DMS114 treated with DMSO at 0.1 percent for 48 hours (cell line): ENCODE measurements at regions not wholly inside any gene's neighbourhood (a gene's known extent, or its start where the extent isn't known, plus 50 kb on each side); places are given as distances from the start of the nearest gene placed in this dataset.
"Not testable (repeated sequence)": the region's sequence is repeated elsewhere in the genome, so short reads cannot be mapped to it uniquely, and the experiment has no call there.

Experiments
- DNase-seq: peaks from one replicate; lab custom pipeline; 2025; ENCODE audit not compliant: unreplicated experiment; lab: John Stamatoyannopoulos, UW

DNA sequence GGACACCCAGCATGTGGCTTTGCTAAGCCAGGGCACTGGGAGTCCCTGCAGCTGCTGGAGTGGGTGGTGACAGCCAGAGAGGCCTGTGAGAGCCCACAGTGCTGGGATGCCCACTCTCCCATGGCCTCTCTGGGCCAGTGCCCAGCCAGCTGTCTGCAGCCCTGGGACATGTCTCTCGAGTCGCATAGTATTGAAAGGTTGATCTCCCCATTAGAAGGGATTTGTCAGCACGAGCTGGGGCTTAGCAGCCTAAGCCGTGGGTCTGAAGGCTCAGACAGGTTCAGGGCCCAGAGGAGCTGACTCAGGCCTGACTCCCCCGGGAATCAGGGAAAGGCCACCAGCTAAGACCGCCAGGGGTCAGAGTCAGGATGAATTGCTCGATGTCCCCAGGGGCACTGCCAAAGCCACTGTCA, 53.5 kb downstream of the FOXD2 start:
- no peak for DNase-seq

DNA sequence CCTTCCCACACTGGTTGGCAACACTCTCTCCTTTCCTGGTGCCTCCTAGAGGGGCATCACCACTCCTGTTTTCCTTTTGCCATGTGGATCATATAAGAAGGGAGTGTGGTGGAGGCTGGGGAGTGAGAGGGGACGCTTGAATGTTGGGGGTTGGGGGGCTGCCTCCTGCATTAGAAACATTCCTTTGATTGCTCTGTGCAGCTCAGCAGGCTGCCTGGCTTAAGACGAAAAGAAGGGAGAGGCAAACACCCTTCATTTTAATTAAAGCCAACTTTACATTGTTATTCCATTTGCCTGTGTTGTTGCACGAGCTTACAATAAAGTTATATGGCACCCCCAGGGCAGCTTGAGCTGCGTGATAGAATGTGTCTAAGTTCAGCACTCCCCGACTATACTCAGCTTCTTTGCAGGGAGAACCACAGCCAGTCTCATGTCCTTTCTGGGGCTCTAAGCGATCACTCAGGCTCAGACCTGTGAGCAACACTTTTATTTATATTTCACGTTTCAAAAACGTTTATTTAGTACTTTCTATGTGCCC, 57.4 kb downstream of the FOXD2 start:
- DNase-seq = no peak

DNA sequence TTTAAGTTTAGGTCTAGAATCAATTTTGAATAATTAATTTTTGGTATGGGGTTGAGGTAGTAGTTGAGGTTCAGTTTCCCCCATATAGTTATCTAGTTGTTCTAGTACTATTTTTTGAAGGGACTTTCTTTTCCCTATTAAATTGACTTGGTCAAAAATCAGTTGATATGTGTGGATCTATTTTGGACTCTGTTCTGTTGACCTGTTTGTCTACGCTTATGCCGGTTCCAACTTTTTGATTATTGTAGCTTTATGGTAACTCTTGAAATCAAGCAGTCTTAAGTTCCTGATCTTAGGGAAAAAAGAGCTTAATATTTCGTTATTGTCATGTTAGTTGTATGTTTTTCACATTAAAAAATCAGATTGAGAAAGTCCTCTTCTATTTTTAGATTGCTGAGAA, 60.7 kb downstream of the FOXD2 start:
- DNase-seq = no peak

DNA sequence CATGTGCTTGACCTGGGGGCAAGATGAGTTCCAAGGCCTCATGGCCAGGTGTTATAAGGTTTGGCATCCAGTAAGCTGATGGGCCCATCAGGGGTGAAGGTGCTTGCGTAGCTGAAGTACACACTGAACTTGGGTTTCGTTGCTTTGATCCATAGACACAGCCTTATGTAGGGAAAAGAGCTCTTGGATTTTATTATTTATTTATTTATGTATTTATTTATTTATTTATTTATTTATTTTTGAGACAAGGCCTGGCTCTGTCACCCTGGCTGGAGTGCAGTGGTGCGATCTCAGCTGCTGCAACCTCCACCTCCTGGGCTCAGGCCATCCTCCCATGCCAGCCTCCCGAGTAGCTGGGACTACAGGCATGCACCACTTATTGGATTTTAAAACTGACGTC, 63.2 kb downstream of the FOXD2 start:
- DNase-seq = no peak

DNA sequence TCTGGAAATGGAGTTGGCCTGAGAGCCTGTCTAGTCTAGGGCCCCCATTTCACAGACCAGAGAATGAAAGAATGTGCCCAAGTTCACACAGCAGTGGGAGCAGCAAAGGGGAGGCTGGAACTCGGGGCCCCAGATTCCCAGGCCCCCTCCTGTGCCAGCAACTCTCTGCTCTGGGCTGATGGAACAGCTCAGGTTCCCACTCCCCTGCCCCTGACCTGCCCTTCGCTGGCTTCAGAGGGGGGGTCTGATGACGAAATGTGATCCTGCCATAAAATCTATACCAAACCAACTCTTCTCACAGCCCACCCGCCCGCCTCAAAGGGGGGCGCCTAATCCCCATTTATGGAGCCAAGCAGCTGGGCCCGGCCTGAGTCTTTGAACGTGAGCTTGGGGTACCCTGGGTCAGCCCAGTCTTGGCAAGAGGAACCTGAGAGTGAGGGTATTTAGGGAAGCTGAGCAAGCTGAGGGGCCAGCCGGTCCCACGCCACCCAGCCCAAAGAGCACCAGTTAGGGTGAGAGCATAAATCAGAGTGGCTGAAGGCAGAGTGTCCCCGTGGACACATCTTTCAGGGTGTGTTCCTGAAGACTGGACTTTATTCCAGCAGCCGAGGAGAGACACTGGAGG, 65.0 kb downstream of the FOXD2 start:
- no peak for DNase-seq

DNA sequence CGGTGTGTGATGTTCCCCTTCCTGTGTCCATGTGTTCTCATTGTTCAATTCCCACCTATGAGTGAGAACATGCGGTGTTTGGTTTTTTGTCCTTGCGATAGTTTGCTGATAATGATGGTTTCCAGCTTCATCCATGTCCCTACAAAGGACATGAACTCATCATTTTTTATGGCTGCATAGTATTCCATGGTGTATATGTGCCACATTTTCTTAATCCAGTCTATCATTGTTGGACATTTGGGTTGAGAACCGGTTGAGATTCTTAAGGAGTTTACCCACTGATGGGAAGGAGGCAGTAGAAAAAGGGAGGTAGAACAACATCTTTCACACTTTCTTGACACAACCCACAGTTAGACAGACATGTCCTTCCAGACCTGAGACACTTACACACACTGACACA, 67.0 kb downstream of the FOXD2 start:
- not testable (repeated sequence) for DNase-seq

DNA sequence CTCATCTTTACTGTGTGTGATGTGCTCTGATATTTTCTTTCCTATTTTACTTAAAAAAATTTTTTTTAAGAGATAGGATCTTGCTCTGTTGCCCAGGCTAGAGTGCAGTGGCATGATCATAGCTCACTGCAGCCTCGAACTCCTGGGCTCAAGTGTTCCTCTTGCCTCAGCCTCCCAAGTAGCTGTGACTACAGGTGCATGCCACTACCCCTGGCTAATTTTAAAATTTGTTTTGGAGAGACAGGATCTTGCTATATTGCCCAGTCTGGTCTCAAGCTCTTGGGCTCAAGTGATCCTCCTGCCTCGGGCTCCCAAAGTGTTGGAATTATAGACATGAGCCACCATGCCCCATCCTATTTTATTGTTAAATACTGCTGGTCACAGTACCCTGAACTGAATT, 67.4 kb downstream of the FOXD2 start:
- no peak for DNase-seq

DNA sequence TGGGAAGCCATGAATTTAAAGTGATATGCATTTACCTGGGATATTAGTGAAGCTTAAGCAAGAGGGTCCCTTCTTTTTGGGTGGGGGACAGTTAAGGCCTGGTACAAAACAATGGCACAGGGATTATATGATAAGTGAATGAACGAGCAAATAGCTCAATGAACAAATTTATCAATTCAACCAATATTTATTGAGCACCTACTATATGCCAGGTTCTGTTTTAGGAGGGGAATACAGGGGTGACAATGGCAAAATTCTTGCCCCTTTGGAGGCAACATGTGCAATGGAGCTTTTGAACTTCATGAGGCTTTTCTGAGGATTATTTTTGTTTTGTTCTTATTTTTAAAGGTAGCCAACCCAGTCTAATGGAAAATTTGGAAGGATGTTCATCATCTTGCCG, 68.2 kb downstream of the FOXD2 start:
- DNase-seq = no peak

DNA sequence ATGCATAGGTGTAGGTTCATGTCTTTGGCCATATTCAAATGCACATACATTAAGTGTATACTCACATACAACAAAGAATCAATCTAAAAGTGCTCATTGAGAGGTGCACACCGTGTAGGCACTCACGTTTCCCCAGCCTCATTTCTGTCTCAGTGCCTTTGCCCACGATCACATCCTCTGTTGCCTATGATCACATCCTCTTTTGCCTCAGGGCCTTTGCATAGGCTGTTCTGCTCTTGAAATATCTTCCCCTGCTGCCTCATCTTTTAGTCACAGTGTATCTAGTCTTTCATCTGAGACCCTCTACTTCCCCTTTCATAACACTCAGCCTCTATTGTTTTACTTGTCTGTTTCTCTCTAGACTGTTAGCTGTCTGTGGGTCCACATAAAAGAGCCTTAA, 69.3 kb downstream of the FOXD2 start:
- DNase-seq = no peak

DNA sequence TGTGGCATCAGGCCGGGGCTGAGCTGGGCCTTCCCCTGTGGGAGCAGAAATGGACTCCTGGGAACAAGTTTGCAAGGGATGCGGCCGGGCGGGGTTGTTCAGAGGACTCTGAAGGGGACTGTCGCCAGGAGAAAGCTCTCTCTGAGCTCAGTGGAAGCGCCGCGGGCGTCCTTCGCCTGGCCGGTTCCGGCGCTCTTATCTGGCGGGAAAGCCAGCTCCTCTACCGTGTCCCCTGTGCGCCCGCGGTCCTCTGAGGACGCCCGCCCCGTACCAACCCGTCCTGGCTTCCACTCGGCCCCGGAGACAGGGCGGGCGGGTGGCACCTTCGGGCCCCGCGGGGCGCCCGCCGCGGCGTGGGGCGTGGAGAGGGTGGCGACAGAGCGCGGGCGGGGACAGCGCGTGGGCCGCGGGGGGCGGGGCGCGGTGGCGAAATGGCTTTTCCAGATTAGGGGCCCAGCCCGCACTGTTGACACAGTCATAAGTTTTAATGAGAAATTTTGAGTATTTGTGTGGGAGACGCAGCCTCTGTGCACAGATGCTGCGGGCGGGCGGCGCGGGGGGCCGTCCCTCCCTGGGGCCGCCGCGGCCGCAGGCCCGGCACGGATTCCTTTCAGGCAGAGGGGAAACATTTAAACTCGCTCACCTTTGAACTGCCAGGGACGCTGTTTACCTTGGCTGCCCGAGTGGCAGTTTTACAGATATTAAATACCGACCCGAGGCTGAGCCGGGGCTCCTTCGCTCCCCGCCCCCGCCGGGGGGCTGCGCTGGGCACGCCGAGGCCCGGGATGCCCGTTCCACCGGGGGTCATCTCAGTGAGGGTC, 70.2 kb downstream of the FOXD2 start:
- DNase-seq = no peak

DNA sequence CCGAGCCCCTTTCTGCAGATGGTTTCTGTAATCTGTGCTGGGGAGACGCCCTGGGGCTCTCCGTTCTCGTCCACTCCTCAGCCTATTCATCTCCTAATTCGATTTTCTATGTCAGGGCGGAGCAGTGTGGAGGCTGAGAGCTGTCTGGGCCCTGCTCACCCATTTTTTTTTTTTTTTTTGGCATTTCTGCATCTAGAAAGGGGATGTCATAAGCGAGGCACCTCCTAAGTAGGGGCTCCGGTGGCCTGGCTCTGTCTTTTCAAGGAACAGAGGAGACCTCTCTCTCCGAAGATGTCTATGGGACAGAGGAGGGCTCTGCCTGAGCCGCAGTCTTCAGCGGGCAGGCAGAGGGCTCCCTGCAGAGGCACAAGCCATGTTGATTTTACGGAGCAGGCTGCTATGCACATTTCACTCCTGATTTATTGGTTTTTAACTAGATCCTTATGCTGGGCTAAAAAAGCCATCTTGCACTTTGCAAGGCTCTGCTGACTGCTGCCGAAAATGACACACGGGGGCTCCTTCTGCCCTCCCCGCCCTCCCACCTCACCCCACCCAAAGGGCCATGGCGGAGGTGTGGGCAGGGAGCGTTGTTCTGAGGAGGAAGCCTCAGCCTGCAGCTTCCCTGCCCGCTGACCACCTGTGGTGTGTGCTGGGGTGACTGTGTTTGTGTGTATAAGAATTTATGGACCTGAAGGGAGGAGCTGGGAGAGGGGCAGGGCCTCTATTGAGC, 71.0 kb downstream of the FOXD2 start:
- DNase-seq = peak; percentile 32

DNA sequence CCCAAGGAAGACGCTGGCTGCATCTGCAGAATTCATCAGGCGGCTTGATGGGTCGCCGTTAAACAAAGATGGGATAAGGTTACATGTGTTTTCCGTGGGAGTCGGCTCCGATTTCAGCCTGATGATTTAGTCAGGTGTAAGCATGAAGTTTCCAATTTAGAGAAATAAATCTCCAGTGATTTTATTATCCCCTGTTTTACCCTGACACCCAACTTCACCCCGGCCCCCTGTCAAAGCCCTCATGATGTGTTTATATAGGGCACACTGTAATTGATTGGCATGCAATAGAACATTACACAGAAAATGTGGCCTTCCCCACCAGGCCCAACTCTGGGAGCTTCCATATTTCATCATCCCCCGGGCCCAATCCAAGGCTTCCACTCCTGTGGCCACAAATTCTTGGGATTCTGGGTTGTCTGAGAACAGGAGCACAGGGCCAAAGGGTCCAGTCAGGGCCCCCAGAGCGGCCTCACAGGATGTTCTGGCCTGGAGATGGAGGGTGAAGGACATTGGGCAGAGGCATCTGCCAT, 72.5 kb downstream of the FOXD2 start:
- DNase-seq = no peak

DNA sequence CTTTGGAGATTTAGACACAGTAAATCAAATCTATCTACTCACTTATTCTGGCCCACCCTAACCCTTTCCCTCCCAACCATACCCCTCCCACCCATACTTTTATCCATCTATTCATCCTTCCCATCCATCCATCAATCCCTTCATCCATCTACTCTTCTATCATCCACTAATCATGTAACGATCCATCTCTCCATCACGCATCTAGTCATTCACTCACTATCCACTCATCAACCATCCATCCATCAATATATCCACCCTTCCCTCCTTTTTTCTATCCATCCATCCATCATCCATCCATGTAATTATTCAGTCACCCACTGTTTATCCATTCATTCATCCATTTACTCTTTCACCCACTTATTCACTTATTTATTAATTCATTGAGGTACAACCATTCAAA, 74.0 kb downstream of the FOXD2 start:
- no peak for DNase-seq

DNA sequence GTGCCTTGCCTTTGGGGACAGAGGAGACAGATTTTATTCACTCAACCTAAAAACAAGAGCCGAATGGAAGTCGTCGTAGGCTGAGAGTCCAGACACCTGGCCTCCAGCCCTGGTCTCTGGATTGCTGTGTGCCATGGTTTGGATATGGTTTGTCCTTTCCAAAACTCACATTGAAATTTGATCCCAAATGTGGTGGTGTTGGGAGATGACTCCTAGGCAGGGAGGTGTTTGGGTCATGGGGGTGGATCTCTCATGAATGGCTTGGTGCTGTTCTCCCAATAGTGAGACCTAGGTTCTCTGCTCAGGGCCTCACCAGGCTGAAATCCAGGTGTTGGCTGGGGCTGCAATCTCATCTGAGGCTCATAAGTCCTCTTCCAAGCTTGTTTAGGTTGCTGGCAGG, 75.5 kb downstream of the FOXD2 start:
- no peak for DNase-seq

DNA sequence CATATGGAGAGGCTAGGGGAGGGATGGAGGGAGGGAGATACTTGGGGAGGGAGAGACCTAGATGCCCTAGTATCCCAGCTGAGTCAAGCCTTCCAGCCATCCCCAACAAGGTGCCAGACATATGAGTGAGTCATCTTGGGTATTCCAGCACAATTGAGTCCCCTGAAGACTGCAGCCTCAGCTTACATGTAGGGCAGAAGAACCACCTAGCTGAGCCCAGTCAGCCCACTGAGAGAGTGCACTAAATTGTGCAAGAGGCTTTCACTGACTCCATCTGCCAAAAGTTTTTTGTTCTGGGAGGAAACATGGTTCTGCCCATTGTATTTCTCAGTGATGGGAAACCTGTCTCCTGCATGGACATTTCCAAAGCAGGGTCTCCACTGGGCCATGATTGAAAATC, 76.4 kb downstream of the FOXD2 start:
- no peak for DNase-seq

DNA sequence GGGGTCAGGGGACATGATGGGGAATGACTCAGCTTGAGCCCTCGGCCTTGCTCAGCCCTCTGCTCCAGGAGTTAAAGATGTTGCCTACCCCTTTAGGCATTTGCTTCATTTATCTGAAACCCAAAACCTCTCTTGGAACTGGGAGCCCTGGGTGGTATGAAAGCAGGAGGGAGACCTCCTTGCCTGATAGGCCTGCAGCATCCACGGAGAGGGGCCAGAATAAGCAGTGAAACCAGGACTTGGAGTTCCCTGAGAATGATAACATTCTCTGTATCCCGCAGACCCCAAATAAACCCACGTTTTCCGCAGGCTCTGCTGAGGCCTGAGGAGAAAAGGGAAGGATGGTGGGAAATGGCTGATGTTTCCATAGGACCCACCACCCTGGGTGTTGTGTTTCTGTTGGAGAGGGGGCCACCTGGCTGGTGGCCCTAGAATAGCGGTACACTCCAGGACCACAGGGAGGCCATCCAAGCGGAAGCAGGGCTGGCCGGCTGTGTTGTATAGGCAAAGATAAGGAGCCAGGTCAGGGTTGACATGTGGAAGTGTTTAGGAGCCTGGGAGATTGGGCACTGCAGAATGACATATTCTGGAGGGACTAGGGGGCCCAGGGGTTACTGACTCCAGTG, 77.4 kb downstream of the FOXD2 start:
- DNase-seq = no peak

DNA sequence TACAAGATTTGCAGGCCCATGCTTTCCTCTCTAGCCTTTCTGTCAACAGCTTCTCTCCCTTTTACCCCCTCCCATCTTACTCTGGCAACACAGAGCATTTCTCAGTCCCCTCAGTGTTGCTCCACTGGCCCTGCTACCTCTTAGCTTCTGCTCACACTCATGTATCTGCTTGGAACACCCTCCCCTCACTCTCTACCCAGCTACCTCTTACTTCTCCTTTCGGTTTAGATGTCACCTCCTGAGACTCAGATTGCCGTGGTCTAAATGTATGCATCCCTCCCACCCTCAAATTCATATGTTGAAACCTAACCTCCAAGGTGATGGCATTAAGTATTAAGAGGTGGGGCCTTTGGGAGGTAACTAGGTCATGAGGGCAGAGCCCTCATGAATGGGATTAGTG, 80.1 kb downstream of the FOXD2 start:
- no peak for DNase-seq

DNA sequence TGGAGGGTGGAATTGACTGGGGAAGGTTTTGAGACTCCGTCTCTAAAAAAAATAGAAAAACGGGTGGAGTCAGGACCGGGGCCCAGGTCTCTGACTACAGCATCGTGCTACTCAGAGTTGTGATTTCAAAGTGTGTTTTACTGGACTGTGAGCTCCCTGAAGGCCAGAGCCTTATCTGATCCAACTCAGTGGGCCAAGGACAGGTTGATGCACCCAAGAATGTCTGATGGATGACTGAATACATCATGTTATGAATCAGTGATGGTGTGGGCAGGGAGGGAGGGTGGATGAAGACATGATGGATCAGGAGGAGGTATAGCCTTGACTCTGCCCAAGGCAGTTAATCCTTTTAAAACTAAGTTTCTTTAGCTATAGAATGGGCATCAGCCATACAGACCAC, 81.6 kb downstream of the FOXD2 start:
- DNase-seq = no peak

DNA sequence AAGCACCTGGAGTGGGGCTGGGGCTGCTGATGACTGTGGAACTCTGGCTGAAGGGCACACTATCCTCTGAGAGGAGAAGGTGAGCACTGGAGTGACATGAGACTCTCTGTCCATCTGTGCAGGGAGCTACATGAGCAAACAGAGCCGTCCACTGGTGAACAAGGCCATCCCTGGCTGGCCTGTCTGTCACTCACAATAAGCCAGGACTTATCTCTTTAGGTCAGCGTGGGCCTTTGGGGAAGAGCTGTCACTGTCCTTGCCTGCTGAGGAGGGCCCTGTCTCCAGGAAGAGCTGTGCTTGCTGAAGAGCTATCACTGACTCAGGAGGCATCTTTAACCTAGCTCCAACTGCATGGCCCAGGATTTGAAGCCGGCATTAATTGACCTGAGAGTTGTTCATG, 82.1 kb downstream of the FOXD2 start:
- DNase-seq = no peak

DNA sequence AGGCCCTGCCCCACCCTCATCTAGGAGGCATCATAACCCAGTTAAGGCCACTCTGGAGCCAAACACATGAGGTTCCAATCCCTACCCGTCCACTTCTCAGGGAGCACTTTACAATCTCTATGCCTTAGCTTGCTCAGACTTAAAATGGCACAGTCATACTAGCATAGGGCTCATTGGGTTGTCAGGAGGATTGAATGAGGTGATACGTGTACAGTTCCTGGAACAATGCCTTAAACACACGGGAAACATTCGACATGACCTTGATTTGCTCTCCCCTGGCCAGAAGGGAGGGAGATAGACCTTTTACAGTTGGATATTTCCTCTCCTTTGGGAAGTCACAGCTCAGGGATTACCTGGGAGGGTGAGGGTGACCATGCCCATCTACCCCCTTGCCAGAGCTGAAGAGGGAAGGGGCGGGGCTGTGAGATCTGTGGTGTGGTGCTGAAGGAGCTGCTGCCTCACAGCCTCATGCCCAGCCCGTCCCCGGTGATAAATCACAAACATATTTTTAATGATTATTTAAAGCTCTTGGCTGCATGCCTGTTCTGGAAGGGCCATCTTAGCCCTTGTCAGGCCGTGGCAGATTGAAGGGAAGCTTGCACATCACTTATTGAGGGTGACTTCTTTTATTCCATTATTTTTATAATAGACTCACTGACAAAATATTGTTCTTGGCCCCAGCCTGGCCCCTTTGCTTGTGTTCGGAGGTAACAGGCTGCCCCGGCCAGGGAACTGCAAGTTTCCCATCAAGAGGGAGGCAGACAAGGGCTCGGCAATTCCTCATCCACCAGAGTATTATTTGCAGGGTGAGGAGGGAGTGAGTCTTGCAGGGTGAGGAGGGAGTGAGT, 83.4 kb downstream of the FOXD2 start:
- no peak for DNase-seq
